ENCODE measurements at regions not wholly inside any gene's neighbourhood (a gene's known extent, or its start where the extent isn't known, plus 50 kb on each side); places are given as distances from the start of the nearest gene placed in this dataset.

DNA sequence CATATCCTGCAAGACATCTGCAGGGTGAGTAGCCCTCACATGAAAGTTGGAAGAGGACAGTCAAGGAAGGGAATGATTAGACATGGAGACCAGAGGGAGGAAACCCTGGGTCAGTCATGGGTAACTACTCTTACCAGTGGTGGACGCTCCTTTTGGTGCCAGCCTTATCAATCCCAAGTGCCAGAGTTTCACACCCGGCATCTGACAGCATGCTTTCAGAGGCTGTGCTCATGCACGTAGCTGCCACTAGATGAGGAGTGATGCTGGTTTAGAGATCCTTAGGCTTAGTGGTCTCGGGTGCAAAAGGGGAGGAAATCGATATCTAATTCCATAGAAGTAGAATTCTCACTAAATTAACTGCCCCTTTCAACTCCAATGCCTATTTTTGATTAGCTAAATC, 100.8 kb downstream of the PLCE1 start:
- no peak for TF ChIP-seq CTCF (IDR thresholded peaks at IDR 0.05; ENCODE audit: insufficient read depth, low read length, poor library complexity, severe bottlenecking)
- Histone ChIP-seq H3K36me3 (ENCODE audit: control insufficient read depth, insufficient read depth, low read length) (no peaks in the 10 kb centered on the region), H3K27me3 (replicated peaks; ENCODE audit: control insufficient read depth, insufficient read depth, low read length) (no peaks in the 10 kb centered on the region; the same call in 1 of the 2 replicates), H3K4me3 (replicated peaks; ENCODE audit: low read depth, low read length) (no peak overlapping the region)
- no peak for DNase-seq (ENCODE audit: extremely low read depth, insufficient read length)

DNA sequence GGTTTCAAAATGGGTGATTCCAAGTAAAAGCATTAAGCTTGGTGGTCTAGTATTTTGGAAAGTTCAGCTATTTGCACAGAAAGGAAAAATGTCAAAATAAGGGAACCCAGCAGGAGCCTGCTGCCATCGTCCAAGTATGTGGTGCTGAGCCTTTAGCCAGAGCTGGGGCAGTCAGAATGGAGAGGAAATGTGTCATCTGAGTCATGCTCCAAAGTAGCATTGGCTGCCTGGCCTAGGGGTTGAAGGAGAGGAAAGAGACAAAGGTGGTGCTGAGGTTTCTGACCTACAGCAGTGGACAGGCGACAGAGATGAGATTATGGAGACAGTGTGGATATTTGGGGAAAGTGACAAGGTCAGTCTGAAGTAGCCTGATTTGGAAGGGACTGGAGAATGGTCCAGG, 103.9 kb downstream of the PLCE1 start:
- TF ChIP-seq CTCF (IDR thresholded peaks at IDR 0.05; ENCODE audit: insufficient read depth, low read length, poor library complexity, severe bottlenecking), result no peak
- DNase-seq (ENCODE audit: extremely low read depth, insufficient read length), result no peak

GRCh38 chr10:94098896-94099295, 105.2 kb downstream of the PLCE1 start:
- no peak for DNase-seq (ENCODE audit: extremely low read depth, insufficient read length)
- H3K27me3 ChIP-seq (replicated peaks; ENCODE audit: control insufficient read depth, insufficient read depth, low read length), result peaks cover 1% of the 10 kb centered on the region; the same call in 1 of the 2 replicates
- TF ChIP-seq CTCF (IDR thresholded peaks at IDR 0.05; ENCODE audit: insufficient read depth, low read length, poor library complexity, severe bottlenecking), result no peak
- no peaks in the 10 kb centered on the region for H3K36me3 ChIP-seq (ENCODE audit: control insufficient read depth, insufficient read depth, low read length)
- no peak overlapping the region for H3K4me3 ChIP-seq (replicated peaks; ENCODE audit: low read depth, low read length)

More for the DNA sequence above, 103.9 kb downstream of the PLCE1 start:
- no peak overlapping the region for H3K4me3 ChIP-seq (replicated peaks; ENCODE audit: low read depth, low read length)
- peaks cover 1% of the 10 kb centered on the region; the same call in 1 of the 2 replicates for H3K27me3 ChIP-seq (replicated peaks; ENCODE audit: control insufficient read depth, insufficient read depth, low read length)
- H3K36me3 ChIP-seq (ENCODE audit: control insufficient read depth, insufficient read depth, low read length), result no peaks in the 10 kb centered on the region

- Histone ChIP-seq H3K27me3 (replicated peaks; ENCODE audit: control insufficient read depth, insufficient read depth, low read length) (peaks cover 1% of the 10 kb centered on the region; the same call in 1 of the 2 replicates), H3K4me3 (replicated peaks; ENCODE audit: low read depth, low read length) (no peak overlapping the region), H3K36me3 (ENCODE audit: control insufficient read depth, insufficient read depth, low read length) (no peaks in the 10 kb centered on the region)
- TF ChIP-seq CTCF (IDR thresholded peaks at IDR 0.05; ENCODE audit: insufficient read depth, low read length, poor library complexity, severe bottlenecking), result no peak
- no peak for DNase-seq (ENCODE audit: extremely low read depth, insufficient read length)
These were observed 108.2 kb downstream of the PLCE1 start for GRCh38 chr10:94101894-94102293.

- H3K27me3 ChIP-seq (replicated peaks; ENCODE audit: control insufficient read depth, insufficient read depth, low read length), result peaks cover 1% of the 10 kb centered on the region; the same call in 1 of the 2 replicates
- H3K36me3 ChIP-seq (ENCODE audit: control insufficient read depth, insufficient read depth, low read length), result no peaks in the 10 kb centered on the region
- H3K4me3 ChIP-seq (replicated peaks; ENCODE audit: low read depth, low read length), result no peak overlapping the region
- TF ChIP-seq CTCF (IDR thresholded peaks at IDR 0.05; ENCODE audit: insufficient read depth, low read length, poor library complexity, severe bottlenecking), result no peak
- no peak for DNase-seq (ENCODE audit: extremely low read depth, insufficient read length)
These were observed 108.7 kb downstream of the PLCE1 start for GRCh38 chr10:94102436-94102835.

DNA sequence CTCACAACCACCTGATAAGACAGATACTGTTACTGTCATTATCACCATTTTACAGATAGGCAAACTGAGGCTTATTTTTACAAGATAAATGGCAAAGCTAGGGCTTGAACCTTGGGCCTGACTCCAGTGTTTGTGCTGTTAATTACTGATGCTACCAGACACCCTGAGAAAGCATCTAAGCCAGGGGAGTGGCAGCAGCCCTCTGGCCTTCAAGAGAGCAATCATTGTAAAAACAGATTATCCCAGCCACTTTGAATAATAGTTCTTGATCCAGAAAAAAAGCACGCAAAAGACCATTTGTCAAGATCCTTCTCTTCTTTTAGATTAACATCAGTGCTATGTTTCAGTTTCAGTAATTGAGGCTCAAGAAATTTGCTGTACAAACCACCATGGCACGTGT, 109.5 kb downstream of the PLCE1 start:
- no peak for TF ChIP-seq CTCF (IDR thresholded peaks at IDR 0.05; ENCODE audit: insufficient read depth, low read length, poor library complexity, severe bottlenecking)

More for the DNA sequence above, 109.5 kb downstream of the PLCE1 start:
- peaks cover 1% of the 10 kb centered on the region; the same call in 1 of the 2 replicates for H3K27me3 ChIP-seq (replicated peaks; ENCODE audit: control insufficient read depth, insufficient read depth, low read length)
- no peaks in the 10 kb centered on the region for H3K36me3 ChIP-seq (ENCODE audit: control insufficient read depth, insufficient read depth, low read length)
- no peak for DNase-seq (ENCODE audit: extremely low read depth, insufficient read length)
- no peak overlapping the region for H3K4me3 ChIP-seq (replicated peaks; ENCODE audit: low read depth, low read length)
